ENCODE measurements at regions not wholly inside any gene's neighbourhood (a gene's known extent, or its start where the extent isn't known, plus 50 kb on each side); places are given as distances from the start of the nearest gene placed in this dataset.

DNA sequence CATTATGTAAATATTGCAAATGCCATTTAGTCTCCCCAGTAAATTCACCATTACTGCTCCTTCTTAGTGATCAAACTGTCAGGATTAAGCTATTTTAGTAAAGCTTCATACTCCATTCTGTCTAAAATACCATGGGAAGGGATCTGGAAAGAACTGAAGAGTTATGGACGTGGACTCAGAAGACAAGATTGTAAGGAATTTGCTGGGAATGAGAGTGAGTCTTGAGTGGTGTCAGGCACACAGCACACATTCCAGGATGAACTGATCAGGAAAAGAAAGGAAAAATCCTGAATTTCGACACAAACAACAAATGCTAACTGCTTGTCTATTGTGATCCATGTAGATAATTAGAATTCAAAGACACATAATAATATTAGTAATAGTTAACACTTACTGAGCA is 311.0 kb downstream of the CENPC start:
- TF ChIP-seq RAD21 (IDR thresholded peaks at IDR 0.05; ENCODE audit: low read depth) (no peak), YY1 (IDR thresholded peaks at IDR 0.05; ENCODE audit: low read depth) (no peak), EGR1 (IDR thresholded peaks at IDR 0.05) (no peak), CEBPB (IDR thresholded peaks at IDR 0.05) (no peak), TEAD4 (IDR thresholded peaks at IDR 0.05) (no peak), ZBTB7A (IDR thresholded peaks at IDR 0.05; ENCODE audit: low read depth) (no peak), NFIC (IDR thresholded peaks at IDR 0.05) (no peak), EP300 (IDR thresholded peaks at IDR 0.05; ENCODE audit: borderline replicate concordance) (no peak), TAF1 (IDR thresholded peaks at IDR 0.05; ENCODE audit: low read depth) (no peak), FOXM1 (IDR thresholded peaks at IDR 0.05; ENCODE audit: borderline replicate concordance, low read depth) (no peak)
- TF ChIP-seq, protein P1, sequence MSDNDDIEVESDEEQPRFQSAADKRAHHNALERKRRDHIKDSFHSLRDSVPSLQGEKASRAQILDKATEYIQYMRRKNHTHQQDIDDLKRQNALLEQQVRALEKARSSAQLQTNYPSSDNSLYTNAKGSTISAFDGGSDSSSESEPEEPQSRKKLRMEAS (IDR thresholded peaks at IDR 0.05), result no peak
- TF ChIP-seq, protein P2, sequence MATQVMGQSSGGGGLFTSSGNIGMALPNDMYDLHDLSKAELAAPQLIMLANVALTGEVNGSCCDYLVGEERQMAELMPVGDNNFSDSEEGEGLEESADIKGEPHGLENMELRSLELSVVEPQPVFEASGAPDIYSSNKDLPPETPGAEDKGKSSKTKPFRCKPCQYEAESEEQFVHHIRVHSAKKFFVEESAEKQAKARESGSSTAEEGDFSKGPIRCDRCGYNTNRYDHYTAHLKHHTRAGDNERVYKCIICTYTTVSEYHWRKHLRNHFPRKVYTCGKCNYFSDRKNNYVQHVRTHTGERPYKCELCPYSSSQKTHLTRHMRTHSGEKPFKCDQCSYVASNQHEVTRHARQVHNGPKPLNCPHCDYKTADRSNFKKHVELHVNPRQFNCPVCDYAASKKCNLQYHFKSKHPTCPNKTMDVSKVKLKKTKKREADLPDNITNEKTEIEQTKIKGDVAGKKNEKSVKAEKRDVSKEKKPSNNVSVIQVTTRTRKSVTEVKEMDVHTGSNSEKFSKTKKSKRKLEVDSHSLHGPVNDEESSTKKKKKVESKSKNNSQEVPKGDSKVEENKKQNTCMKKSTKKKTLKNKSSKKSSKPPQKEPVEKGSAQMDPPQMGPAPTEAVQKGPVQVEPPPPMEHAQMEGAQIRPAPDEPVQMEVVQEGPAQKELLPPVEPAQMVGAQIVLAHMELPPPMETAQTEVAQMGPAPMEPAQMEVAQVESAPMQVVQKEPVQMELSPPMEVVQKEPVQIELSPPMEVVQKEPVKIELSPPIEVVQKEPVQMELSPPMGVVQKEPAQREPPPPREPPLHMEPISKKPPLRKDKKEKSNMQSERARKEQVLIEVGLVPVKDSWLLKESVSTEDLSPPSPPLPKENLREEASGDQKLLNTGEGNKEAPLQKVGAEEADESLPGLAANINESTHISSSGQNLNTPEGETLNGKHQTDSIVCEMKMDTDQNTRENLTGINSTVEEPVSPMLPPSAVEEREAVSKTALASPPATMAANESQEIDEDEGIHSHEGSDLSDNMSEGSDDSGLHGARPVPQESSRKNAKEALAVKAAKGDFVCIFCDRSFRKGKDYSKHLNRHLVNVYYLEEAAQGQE (IDR thresholded peaks at IDR 0.05; ENCODE audit: low read depth), result no peak

DNA sequence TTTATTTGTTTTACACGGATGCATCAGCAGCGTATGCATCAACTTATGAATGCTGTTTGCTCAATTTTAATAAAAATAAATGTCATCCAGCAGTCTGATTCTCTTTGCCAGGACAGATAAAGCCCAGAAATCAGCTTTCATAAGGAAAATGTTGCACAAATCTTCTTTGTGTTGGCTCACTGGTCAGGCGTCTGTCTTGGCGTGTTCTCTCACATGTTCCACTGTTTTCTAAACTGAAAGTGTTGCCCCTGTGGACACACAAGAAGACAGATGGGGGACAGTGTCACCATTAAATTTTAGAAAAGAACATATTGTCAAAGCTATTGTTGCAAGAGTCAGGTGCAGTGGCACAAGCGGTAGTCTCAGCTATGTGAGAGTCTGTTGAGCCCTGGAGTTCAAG is 316.2 kb downstream of the CENPC start:
- TF ChIP-seq, protein P1 (IDR thresholded peaks at IDR 0.05), result no peak
- TF ChIP-seq TAF1 (IDR thresholded peaks at IDR 0.05; ENCODE audit: low read depth), result no peak
- no peak for TF ChIP-seq TCF12 (IDR thresholded peaks at IDR 0.05; ENCODE audit: low read depth)
- no peak for TF ChIP-seq YY1 (IDR thresholded peaks at IDR 0.05; ENCODE audit: low read depth)
- TF ChIP-seq FOXM1 (IDR thresholded peaks at IDR 0.05; ENCODE audit: borderline replicate concordance, low read depth), result no peak
- no peak for TF ChIP-seq EP300 (IDR thresholded peaks at IDR 0.05; ENCODE audit: borderline replicate concordance)
- no peak for TF ChIP-seq RAD21 (IDR thresholded peaks at IDR 0.05; ENCODE audit: low read depth)
- no peak for TF ChIP-seq TEAD4 (IDR thresholded peaks at IDR 0.05)
- TF ChIP-seq CREB1 (IDR thresholded peaks at IDR 0.05; ENCODE audit: low read depth), result no peak
- TF ChIP-seq, protein P2 (IDR thresholded peaks at IDR 0.05; ENCODE audit: low read depth), result no peak
- no peak for TF ChIP-seq ZBTB7A (IDR thresholded peaks at IDR 0.05; ENCODE audit: low read depth)

DNA sequence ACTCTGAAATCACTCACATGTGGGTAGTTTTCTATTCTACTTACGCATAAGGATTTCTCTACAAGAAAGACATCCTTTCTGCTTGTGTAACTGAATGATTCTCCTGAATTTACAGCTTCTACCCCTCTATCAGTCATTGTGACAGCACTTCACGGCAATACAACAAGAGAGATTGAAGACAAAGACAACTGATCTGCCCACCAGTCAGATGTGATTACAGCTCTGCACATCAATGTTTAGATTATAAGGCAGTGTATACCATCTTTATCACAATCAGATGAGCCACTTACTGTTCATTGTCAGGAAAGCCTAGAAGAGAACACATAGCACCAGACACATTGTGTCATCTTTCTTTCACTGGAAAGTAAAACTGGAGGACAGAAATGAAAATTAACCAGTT is 324.4 kb downstream of the CENPC start:
- TF ChIP-seq FOXM1 (IDR thresholded peaks at IDR 0.05; ENCODE audit: borderline replicate concordance, low read depth), result no peak
- TF ChIP-seq, protein P3, sequence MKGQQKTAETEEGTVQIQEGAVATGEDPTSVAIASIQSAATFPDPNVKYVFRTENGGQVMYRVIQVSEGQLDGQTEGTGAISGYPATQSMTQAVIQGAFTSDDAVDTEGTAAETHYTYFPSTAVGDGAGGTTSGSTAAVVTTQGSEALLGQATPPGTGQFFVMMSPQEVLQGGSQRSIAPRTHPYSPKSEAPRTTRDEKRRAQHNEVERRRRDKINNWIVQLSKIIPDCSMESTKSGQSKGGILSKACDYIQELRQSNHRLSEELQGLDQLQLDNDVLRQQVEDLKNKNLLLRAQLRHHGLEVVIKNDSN (IDR thresholded peaks at IDR 0.05), result no peak
- TF ChIP-seq, protein P2 (IDR thresholded peaks at IDR 0.05; ENCODE audit: low read depth), result no peak
- TF ChIP-seq, protein P1 (IDR thresholded peaks at IDR 0.05), result no peak
- TF ChIP-seq EP300 (IDR thresholded peaks at IDR 0.05; ENCODE audit: borderline replicate concordance), result no peak
- TF ChIP-seq CEBPB (IDR thresholded peaks at IDR 0.05), result no peak
- TF ChIP-seq NFIC (IDR thresholded peaks at IDR 0.05), result no peak
- no peak for TF ChIP-seq TEAD4 (IDR thresholded peaks at IDR 0.05)
- TF ChIP-seq TCF12 (IDR thresholded peaks at IDR 0.05; ENCODE audit: low read depth), result no peak
- TF ChIP-seq EGR1 (IDR thresholded peaks at IDR 0.05), result no peak
- no peak for TF ChIP-seq TAF1 (IDR thresholded peaks at IDR 0.05; ENCODE audit: low read depth)
- TF ChIP-seq YY1 (IDR thresholded peaks at IDR 0.05; ENCODE audit: low read depth), result no peak
- TF ChIP-seq CREB1 (IDR thresholded peaks at IDR 0.05; ENCODE audit: low read depth), result no peak
- no peak for TF ChIP-seq ZBTB7A (IDR thresholded peaks at IDR 0.05; ENCODE audit: low read depth)
- no peak for TF ChIP-seq RAD21 (IDR thresholded peaks at IDR 0.05; ENCODE audit: low read depth)

DNA sequence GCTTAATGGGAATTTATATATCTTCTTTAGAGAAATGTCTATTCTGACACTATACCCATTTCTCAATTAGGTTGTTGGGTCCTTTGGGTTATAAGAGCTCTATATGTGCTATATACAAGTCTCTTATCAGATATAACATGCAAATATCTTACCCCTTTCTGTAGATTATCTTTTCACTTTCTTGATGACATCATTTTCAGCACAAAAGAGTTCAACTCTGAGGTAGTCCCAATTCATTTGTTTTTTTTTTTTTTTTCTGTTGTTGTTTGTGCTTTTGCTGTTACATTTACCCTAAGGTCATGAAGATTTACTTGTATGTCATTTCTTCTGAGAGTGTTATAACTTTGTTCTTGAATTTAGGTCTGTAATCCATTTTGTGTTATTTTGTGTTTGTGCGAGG is 326.4 kb downstream of the CENPC start:
- TF ChIP-seq EP300 (IDR thresholded peaks at IDR 0.05; ENCODE audit: borderline replicate concordance) (no peak), CREB1 (IDR thresholded peaks at IDR 0.05; ENCODE audit: low read depth) (no peak), FOXM1 (IDR thresholded peaks at IDR 0.05; ENCODE audit: borderline replicate concordance, low read depth) (no peak), RAD21 (IDR thresholded peaks at IDR 0.05; ENCODE audit: low read depth) (no peak), TAF1 (IDR thresholded peaks at IDR 0.05; ENCODE audit: low read depth) (no peak), TCF12 (IDR thresholded peaks at IDR 0.05; ENCODE audit: low read depth) (no peak), YY1 (IDR thresholded peaks at IDR 0.05; ENCODE audit: low read depth) (no peak), ZBTB7A (IDR thresholded peaks at IDR 0.05; ENCODE audit: low read depth) (no peak), TEAD4 (IDR thresholded peaks at IDR 0.05) (no peak), NFIC (IDR thresholded peaks at IDR 0.05) (no peak)
- TF ChIP-seq, protein P3 (IDR thresholded peaks at IDR 0.05), result no peak
- TF ChIP-seq, protein P1 (IDR thresholded peaks at IDR 0.05), result no peak
- TF ChIP-seq, protein P2 (IDR thresholded peaks at IDR 0.05; ENCODE audit: low read depth), result no peak
